NCI-H69 (cell line): ENCODE measurements at regions not wholly inside any gene's neighbourhood (a gene's known extent, or its start where the extent isn't known, plus 50 kb on each side); places are given as distances from the start of the nearest gene placed in this dataset.
"Not testable (repeated sequence)": the region's sequence is repeated elsewhere in the genome, so short reads cannot be mapped to it uniquely, and the experiment has no call there.

Experiments used
- DNase-seq: peaks from one replicate; lab custom pipeline; 2025; lab: John Stamatoyannopoulos, UW

DNA sequence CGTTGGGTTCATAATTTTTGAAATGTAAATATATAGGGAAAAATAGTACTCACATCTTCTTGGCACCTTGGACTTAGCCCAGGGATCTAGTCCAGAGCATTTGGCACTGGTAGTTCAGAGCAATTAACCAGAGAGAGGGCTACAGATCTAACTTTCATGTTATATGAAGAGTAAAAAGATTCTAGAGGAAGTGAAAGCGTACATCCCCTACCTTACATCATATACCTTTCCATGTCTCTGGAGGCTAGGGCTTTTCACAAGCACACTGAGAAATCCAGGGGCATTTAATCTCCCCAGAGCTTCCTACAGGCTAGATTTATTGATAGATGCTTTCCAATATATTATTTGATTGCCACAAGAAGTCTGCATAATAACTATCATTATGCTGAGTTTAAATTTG lies 687.5 kb upstream of the FBXO33 start:
- DNase-seq = no peak

DNA sequence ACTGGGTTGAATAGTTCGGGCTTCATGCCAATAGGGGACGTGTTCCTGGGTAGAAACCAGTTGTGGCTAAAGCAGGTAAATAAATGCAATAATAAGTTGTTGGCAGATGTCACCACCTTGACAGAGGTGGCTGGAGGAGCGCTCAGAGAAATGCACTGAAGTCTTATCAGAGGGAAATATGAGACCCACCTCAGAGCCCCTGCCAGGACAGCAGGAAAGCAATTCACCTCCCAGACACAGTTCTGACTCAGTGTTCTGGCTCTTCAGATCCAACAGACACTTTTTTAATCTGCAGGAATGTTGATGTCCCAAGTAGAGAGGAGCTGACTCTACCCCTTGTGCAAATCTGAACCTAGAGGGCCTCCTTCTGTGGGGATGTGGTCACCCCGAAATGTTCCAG lies 687.1 kb upstream of the FBXO33 start:
- DNase-seq = no peak

DNA sequence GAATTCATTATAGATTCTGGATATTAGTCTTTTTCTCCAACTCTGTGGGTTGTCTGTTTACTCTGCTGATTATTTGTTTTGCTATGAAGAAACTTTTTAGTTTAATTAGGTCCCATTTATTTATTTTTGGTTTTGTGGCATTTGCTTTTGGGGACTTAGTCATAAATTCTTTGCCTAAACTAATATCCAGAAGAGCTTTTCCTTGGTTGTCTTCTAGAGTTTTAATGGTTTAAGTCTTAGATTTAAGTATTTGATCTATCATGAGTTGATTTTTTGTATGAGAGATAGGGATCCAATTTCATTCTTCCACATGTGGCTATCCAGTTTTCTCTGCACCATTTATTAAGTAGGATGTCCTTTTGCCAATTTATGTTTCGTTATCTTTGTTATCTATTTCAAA lies 683.4 kb upstream of the FBXO33 start:
- DNase-seq = no peak

DNA sequence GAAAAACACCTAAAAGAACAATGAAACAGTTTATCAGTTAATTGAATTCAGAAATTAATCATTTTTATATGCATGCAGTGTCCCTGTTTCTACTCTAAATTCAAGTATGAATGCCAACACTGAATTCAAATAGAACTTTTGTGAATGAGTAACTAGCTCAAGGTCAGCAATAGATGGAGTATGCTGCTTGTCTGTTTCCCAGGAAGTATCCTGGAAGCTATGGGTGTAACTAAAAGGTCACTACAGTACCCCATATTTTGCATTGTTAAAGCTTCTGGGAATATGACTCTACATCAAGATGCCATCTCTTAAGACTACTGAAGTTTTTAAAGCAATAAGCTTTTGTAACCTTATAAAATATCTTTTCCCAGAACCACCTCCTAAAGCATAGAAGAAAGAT lies 681.4 kb upstream of the FBXO33 start:
- no peak for DNase-seq

DNA sequence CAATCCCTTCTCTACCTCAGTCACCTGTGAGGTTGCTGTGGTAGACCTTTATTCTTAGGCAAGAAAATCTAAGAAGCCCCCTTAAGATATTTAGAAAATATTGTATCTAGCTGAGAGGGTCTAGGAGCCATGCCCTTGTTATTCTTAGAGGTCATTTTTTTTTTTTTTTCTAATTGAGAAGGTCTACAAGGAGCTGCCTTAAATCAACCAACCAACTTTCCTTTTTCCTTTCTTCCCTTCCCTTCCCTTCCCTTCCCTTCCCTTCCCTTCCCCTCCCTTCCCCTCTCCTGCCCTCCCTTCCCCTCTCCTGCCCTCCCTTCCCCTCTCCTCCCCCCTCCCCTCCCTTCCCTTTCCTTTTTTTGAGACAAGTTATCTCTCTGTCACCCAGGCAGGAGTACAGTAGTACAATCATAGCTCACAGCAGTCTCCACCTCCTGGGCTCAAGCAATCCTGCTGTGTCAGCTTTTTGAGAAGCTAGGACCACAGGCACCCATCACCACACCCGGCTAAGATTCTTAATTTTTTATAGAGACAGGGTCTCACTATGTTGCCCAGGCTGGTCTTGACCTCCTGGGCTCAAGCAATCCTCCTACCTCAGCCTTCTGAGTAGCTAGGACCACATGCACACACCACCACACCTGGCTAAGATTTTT lies 668.4 kb upstream of the FBXO33 start:
- no peak for DNase-seq

DNA sequence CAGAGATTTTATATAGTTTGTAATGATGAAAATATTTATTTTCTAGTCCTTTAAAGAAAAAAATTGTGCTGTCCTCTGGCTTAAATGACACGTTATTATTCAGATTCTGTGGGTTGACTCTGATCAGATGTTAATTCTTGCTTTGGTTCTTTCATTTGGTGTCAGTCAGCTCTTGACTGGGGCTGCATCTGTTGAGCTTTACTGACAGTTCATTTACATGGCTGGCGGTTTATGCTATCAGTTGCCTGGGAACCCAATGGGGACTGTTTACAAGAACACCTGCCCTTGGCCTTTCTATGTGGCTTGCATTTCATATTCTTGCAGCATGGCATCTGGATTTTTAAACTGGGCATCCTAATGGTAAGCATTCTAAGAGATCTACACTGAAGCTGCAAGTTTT lies 667.1 kb upstream of the FBXO33 start:
- peak; percentile 11 for DNase-seq

DNA sequence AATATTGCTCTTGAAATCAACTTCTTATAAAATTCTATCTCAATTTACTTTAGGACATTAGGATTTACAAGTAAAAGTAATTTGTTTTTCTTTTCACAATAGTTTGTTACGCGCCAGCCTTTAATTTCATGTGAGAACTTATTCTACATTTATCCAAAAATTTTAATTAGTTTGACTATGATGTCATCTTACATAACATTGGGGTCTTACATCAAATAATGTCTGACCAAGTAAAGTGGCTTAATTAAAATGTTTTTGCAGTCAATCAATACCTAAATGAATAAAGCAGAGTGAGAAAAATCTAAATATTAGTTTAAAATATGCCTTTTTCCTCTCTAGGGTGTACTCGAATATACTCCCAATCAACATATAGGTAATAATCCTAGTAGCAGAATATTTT lies 666.2 kb upstream of the FBXO33 start:
- DNase-seq = no peak

DNA sequence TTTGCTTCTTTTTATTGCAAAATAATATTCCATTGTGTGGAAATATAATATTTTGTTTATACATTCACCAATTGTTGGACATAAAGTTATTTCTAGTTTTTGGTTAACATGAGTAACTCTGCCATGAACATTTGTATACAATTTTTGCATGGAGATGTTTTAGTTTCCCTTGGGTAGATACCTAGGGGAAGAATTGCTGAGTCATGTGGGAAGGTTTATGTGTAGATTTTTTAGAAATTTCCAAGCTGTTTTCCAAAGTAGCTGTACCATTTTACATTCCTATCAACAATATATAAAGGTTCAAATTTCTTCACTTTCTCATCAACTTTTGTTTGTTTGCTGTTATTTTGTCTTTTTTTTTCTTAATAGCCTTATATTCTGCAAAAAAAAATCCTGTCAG lies 664.7 kb upstream of the FBXO33 start:
- DNase-seq = no peak

DNA sequence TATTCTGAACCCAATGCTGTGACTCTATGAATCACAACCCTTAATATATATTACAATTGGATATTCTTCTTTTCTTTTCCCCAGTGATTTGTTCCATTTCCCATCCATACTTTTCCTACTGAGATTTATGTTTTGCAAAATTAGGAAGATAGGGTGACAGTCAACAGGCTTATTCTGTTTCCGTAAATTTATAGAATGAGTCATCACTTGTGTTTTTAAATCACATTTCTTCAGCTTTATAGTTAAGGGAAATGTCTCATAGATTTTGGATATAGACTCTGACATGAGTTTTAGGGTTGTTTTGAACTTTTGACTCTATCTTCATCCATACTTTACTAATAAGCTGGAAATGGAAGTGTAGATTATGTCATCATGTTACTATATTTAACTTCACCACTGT lies 661.6 kb upstream of the FBXO33 start:
- DNase-seq = no peak

DNA sequence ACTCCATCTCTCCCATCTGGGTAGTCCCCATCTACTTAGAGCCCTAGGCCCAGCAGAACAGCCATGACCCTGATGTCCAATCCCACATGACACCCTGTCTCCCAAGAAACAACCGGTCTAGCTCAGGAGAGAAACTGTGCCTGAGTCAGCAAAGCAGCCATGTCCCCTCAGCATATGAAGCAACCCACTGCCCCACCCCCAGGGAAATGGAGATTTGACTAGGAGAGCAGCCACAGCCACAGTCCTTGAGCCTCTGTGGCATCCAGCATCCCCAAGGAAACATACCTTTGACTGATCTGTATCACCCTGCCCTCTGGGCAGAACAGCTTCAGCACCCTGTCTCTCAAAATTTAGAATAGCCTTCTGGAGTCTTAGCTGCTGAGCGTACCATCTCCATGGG lies 641.9 kb upstream of the FBXO33 start:
- DNase-seq = no peak

DNA sequence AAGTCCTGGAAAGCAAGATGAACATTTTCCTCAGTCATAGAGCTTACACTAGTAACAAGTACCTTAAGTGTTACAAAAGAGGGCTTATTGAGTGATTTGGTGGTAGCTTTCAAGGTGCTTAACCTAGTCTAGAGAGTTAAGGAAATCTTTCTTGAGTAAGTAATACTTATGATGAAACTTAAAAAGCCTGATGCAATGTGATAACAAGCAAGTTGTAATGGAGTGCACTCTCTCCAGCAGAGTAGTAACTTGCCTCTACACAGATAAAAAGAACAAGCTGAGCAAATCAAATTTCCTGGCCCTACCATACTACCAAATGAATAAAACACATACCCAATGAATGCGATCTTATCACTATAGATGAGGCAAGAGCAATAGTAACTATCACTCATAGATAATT lies 639.9 kb upstream of the FBXO33 start:
- DNase-seq = no peak

DNA sequence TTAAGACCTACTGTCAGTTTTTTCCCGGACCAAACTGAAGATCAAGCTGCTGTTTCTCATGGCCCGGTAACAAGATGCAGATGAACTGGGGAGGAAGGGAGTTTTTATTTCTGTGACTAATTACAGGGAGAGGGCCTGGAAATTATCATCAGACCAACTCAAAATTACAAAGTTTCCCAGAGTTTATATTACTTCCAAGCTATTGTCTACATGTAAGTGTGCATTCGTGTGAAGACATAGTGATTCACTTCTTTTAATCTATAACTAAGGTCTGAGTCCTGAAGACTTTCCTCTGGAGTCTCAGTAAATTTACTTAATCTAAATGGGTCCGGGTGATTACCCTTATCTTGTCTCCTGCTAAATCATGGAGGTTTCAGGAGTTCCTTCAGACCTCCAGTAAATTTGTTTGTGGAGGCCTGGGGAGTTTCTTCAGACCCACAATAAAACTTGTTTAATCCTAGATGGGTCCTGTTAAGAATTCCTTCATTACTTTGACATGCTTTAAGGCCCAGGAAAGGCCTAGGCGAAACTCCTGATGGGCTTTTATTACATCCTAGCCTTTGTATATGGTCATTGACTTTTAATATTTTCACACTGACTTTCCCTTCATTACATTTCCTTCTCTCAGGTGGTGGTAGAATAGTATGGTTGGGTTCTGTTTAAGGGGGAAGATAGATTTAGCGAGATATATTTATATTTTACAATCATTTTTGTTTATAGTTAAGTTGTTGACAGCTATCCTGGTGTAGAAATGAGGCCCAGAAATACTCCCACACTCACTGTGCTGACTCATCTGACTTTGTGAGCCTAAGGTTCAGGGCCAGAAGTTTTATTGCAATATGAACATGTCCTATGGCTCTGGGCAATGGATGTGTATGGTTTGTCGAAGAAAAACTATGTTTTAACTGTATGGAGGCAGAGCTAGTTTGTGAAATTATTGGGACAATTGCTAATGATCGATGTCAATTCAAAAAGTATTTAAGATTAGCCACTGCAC lies 627.0 kb upstream of the FBXO33 start:
- DNase-seq = no peak

DNA sequence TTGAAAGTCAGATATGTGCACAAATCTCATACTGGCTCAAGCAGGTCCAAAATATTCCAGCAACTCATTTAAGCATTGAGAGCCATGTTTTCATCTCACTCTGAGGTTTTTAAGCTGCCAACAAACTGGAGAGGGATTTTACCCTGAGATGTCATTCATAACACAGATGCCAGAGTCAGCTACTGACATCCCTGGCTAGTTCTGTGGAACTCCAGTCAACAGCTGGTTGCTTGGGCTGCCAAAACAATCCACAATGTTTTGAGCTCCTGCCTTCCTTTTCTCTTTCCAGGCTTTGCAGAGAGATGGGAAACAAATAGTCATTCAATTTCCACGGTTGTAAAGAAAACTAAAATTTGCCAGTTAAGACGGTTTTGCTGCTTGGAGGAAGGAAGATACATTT lies 621.2 kb upstream of the FBXO33 start:
- no peak for DNase-seq

DNA sequence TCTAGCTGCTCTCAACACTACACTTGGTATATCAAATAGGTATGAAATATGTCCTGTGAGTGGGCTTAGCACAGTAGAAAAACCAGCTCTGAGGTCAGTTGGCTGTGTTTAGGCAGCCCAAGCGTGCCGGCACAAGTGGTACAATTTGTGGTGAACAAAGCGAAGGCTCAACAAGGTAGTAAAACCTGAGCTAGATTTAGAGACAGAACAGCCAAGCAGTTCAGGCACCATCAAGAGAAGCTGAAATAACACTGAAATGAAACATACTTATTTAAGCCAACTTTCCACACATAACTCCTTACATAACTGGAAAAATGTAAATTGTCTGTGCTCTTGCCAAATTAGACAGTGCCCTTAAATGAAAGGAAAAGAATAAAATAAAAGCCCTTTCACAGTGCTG lies 596.8 kb upstream of the FBXO33 start:
- no peak for DNase-seq

DNA sequence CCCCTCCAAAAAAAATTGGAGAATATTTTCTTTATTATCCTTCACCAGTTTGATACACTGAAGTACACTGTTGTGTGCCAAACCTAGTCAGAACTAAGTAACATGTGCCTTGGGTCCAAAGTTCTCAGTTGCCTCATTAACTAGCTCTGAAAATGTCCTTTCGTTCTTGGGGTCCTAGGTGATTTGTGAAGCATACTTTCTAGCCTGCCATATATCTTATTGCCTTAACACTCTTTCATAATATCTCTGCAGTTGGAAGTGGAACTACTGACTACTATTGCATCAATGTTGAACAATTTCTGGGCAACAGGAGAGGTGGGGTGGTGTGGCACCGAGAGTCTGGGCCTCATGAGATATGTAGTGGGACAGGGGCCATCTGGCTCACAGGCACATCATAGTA lies 592.9 kb upstream of the FBXO33 start:
- no peak for DNase-seq

DNA sequence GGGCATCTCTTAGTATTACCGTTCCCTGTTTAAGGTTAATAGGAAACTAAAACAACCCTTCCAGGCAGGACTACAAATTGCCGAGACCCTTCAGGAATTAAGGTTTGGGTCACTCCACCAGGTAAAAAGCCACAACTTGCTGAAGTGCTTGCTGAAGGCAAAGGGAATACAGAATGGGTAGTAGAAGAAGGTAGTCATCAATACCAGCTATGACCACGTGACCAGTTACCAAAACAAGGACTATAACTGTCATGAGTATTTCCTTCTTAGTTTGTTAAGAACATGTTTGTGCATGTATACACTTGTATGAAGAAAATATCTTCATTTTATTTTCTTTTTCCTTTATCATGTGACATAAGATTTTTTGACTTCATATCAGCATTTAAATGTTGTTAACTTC lies 578.7 kb upstream of the FBXO33 start:
- no peak for DNase-seq

DNA sequence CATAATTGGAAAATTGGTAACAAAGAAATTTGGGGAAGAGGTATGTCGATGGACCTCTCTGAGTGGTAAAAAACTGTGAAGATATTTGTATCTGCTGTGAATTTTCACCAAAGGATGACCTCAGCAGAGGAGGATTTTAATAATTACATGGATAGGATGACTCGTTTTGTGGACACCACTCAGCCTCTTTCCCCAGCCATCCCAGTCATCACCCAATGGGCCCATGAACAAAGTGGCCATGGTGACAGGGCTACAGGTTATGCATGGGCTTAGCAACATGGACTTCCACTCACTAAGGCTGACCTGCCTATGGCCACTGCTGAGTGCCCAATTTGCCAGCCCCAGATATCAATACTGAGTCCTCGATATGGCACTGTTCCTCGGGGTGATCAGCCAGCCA lies 577.5 kb upstream of the FBXO33 start:
- DNase-seq = no peak

DNA sequence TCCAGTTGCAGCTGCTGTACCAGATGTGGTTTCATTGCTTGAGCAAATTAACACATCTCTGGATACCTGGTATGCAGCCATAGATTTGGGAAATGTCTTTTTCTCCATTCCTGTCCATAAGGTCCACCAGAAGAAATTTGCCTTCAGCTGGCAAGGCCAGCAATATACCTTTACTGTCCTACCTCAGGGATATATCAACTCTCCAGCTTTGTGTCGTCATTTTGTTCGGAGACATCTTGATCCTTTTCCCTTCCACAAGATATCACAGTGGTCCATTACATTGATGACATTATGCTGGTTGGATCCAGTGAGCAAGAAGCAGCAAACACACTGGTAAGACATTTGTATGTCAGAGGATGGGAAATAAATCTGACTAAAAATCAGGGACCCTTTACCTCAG lies 576.1 kb upstream of the FBXO33 start:
- DNase-seq = not testable (repeated sequence)

DNA sequence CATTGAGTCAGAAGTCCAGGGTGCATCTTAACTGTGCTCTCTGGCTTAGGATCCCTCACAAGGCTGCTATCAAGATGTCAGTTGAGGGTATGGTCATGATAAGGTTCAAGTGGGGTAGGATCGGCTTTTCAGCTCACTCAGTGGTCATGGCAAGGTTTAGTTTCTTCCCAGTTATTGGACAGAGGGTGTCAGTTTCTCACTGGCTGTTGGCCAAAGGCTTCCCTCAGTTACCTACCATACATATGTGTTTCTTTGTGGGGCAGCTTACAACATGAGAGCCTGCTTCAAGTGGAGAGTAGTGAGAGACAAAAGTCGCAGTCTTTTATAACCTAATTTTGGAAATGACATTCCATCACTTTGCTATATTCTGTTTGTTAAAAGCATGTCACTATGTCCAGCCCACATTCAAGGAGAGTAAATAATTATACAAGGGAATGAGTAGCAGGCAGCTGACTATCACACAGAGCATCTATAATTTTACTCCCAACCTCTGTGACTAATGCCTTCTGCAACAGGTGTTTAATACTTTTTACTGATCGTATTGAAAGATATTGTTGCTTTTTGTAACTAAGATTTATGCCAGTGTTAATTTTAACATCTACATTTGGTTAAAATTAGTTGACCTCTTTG lies 572.8 kb upstream of the FBXO33 start:
- peak; percentile 18 for DNase-seq

DNA sequence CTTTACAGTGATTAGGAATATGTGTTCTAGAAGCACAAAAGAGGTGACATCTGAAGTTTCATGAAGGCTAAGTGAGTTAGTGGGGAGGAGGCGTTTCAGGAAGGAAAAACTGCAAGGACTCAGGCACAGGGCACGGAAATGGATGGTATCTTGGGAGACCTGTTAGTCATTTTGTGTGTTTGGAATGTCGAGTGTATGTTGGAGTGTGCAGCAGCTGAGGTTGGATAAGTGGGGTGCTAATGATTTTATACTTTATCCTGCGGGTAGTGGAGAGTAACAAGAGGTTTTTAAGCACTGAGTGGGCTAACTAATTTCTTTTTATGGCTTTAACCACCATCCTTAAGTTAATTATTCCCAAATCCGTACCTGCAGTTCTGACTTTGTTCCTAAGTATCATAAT lies 571.5 kb upstream of the FBXO33 start:
- no peak for DNase-seq

DNA sequence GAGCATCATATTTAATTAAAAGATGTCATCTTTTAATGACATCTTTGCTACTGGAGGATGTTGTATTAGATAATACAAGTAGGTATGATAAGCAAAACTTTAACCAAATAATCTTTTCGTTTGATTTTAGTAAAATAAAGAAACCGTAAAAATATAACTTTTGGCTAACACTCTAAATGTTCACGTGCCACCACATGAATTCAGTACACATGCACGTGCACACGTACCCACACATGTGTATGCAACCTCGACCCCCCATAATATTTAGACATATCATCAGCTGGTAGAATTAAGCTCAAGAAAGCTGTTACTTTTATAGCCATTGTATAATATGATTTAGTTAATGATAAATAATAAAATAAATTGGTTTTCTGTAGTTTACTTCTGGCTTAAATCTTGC lies 566.6 kb upstream of the FBXO33 start:
- DNase-seq = no peak

DNA sequence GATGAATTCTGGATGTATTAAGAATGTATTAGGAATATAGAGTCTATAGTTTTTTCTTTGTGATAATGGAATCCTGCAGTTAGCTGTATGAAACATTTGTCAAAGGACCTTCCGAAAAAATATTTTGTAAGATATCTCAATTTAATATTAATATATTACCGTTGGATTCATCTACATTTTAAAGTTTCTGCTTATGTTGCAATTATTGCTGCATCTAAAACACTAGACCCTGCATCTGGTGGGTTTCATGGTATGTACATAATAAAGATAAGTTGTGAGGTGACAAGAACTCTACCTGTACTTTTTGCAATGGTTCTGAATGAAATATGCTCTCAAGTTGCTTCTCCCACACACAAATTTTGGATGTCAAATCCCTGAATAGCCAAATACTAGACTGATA lies 565.9 kb upstream of the FBXO33 start:
- no peak for DNase-seq

DNA sequence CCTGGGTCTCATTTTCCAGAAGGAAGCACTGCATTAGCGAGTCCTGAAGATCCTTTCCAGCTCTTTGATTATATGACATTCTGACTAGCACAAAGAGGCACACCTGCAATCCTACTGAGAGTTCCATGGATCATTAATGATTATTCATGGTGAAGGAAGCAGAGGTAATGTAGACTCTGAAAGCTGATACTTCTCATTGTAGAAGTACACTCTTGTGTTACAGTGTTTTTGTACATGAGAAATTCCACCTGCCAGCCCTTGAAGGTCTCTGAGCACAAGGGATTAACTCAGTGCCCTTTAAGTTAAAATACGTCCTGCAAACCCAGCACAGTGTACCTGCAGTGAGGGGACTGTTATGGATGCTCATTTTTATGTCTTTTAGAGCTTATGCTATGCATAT lies 558.8 kb upstream of the FBXO33 start:
- peak; percentile 93 for DNase-seq
